Astrocyte of the spinal cord (primary cell): ENCODE measurements at regions not wholly inside any gene's neighbourhood (a gene's known extent, or its start where the extent isn't known, plus 50 kb on each side); places are given as distances from the start of the nearest gene placed in this dataset.

Experiments used
- DNase-seq: peaks from one replicate; pipeline ENCODE4 v3.0.0; 2011; ENCODE audit warnings: low read depth, low spot score
- H3K4me3 ChIP-seq: 2 replicates; pipeline ENCODE4 v1.5.1; 2011; ENCODE audit warnings: low read depth, mild to moderate bottlenecking, low read length, moderate library complexity
- in situ Hi-C: cut with HindIII; loops from 2 replicates; pipeline ENCODE4 v1.10.0; 2017; ENCODE audit warnings: low sequenced_read_pairs
- TF ChIP-seq, protein P1 (sequence below): IDR thresholded peaks from 2 replicates; pipeline ENCODE4 v1.5.1; 2012; ENCODE audit warnings: low read depth, mild to moderate bottlenecking, low read length, inconsistent platforms

DNA sequence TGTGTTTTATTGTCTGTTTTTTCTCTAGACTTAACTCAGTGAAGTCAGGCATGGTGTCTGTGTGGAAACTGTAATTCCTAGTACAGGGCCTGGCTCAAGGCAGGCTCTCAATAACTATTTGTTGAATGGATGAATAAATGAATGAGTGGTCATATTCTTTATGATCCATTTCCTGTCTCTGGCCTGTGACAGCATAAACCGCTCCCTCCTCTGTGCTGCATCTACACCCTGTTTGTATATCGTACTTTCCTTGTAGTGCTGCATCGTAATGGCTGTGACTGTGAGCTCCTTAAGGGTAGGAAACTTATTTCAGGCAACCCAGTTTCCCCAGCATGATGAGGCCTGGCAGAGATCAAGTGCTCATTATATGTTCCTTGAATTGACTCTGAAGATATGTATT, 337.5 kb upstream of the USP24 start:
- in situ Hi-C loops: no loop called here

GRCh38 chr1:55547405-55547804, 332.2 kb upstream of the USP24 start:
- H3K4me3 ChIP-seq: no peak overlapping the region
- DNase-seq: no peak
- in situ Hi-C loops: no loop called here
- TF ChIP-seq, protein P1, sequence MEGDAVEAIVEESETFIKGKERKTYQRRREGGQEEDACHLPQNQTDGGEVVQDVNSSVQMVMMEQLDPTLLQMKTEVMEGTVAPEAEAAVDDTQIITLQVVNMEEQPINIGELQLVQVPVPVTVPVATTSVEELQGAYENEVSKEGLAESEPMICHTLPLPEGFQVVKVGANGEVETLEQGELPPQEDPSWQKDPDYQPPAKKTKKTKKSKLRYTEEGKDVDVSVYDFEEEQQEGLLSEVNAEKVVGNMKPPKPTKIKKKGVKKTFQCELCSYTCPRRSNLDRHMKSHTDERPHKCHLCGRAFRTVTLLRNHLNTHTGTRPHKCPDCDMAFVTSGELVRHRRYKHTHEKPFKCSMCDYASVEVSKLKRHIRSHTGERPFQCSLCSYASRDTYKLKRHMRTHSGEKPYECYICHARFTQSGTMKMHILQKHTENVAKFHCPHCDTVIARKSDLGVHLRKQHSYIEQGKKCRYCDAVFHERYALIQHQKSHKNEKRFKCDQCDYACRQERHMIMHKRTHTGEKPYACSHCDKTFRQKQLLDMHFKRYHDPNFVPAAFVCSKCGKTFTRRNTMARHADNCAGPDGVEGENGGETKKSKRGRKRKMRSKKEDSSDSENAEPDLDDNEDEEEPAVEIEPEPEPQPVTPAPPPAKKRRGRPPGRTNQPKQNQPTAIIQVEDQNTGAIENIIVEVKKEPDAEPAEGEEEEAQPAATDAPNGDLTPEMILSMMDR: no peak

More for the DNA sequence above, 337.5 kb upstream of the USP24 start:
- no peak for DNase-seq
- TF ChIP-seq, protein P1: no peak
- H3K4me3 ChIP-seq: no peak overlapping the region

DNA sequence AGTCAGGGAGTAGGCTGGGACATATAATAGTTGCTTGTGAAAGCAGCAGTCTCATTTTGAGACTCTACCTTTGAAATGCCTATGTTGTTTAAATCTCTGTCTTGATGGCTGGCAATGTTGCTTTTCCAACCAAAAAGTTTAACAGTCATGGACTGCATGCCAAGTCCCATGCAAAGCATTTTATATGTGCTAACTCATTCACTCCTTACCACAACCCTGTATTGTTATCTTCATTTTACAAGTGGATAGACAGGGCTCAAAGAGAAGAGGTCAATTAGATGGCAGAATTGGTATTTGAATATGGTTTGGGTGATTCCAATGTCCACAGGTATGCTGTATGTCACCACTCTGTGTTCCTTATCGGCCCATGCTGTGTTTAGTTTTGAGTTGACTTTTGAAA, 331.4 kb upstream of the USP24 start:
- DNase-seq: no peak
- H3K4me3 ChIP-seq: no peak overlapping the region
- TF ChIP-seq, protein P1: no peak
- in situ Hi-C loops: no loop called here

DNA sequence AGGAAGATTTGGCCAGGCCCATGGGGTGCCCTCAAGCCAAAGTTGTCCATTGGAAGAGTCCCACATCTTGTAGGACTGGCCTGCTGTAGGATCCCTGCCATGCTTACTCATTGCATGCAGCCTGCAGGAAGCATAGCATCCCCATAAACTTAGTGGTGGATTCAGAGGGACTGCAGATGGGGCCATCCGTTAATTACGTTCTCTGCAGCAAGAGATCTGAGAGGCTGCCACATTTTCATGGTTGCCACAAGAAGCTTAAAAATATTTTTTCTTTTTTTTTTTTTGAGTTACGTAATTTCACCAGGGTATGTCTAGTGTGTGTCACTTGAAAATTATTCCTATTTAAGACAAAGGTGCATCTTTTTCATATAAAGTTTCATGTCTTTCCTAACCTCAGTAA, 329.7 kb upstream of the USP24 start:
- TF ChIP-seq, protein P1: no peak
- no peak overlapping the region for H3K4me3 ChIP-seq
- in situ Hi-C loops: no loop called here
- no peak for DNase-seq

DNA sequence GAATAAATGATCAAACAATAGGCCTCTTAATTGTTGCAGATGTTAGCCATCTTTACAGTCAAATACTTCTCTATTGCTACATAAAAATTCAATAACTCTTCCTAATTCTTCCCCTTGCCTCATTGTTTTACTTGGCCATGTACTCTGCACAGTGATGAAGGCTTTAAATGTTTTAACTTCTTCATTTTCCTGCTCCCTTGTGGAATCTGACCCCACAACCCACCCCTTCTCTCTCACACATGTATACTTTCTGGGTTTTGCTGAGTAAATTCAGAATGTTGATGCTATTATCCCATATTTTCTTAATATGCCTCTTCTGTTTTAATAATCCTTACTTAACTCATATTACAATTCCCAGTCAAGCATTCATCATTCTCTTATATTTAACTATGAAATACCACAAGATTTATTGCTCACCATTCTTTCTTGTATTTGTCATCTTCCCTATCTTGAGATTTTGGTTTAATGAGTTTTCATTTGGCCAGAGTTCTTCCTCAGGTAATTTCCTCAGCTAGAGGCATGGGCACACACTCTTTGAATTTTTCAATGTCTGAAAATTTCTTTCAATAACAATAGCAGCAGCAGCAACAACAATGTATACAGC, 327.8 kb upstream of the USP24 start:
- TF ChIP-seq, protein P1: no peak
- in situ Hi-C loops: no loop called here
- H3K4me3 ChIP-seq: no peak overlapping the region
- DNase-seq: peak; percentile 62

GRCh38 chr1:55541296-55541695, 326.1 kb upstream of the USP24 start:
- no peak for DNase-seq
- TF ChIP-seq, protein P1: no peak
- no peak overlapping the region for H3K4me3 ChIP-seq
- in situ Hi-C loops: no loop called here
